ENCODE measurements at regions not wholly inside any gene's neighbourhood (a gene's known extent, or its start where the extent isn't known, plus 50 kb on each side); places are given as distances from the start of the nearest gene placed in this dataset.

DNA sequence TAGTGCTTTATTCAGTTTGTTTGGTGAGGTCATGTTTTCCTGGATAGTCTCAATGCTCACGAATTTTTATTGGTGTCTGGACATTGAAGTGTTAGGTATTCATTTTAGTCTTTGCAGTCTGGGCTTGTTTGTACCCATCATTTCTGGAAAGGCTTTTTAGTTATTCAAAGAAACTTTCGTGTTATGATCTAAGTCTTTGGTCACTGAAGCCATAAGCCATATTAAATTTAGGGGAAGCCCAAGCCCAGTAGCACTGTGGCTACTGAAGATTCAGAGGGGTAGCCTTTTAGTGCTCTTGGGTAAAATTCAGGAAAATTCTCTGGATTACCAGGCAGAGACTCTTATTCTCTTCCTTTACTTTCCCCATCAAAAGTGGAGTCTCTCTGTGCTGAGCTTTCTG is 56.2 kb upstream of the PEX5L start:
- ChIA-PET POLR2A (no interaction called here), CTCF (no interaction called here)
- H3K27me3 Mint-ChIP-seq (ENCODE audit: low read depth): no peaks in the 10 kb centered on the region
- H3K9me3 Mint-ChIP-seq: peaks cover 10% of the 10 kb centered on the region
- no peak for DNase-seq (ENCODE audit: low spot score)
- ATAC-seq: no peak
- H3K4me1 Mint-ChIP-seq: peaks cover 14% of the 10 kb centered on the region
- no peak overlapping the region for H3K27ac Mint-ChIP-seq
- no peak for TF ChIP-seq JUN (CRISPR knock-in tag; IDR thresholded peaks at IDR 0.05)
- TF ChIP-seq, protein P1, sequence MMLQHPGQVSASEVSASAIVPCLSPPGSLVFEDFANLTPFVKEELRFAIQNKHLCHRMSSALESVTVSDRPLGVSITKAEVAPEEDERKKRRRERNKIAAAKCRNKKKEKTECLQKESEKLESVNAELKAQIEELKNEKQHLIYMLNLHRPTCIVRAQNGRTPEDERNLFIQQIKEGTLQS (CRISPR knock-in tag; conservative IDR thresholded peaks at IDR 0.05): no peak
- TF ChIP-seq OVOL2 (CRISPR knock-in tag; IDR thresholded peaks at IDR 0.05; ENCODE audit: borderline replicate concordance): no peak
- no peak for TF ChIP-seq ZMAT4 (CRISPR knock-in tag; IDR thresholded peaks at IDR 0.05)
- no peak for TF ChIP-seq ZNF232 (CRISPR knock-in tag; IDR thresholded peaks at IDR 0.05)
- no peak for TF ChIP-seq MXD4 (CRISPR knock-in tag; IDR thresholded peaks at IDR 0.05; ENCODE audit: borderline replicate concordance)
- no peak for TF ChIP-seq TP53 (CRISPR knock-in tag; IDR thresholded peaks at IDR 0.05)
- TF ChIP-seq CREM (CRISPR knock-in tag; IDR thresholded peaks at IDR 0.05): no peak
- TF ChIP-seq, protein P2, sequence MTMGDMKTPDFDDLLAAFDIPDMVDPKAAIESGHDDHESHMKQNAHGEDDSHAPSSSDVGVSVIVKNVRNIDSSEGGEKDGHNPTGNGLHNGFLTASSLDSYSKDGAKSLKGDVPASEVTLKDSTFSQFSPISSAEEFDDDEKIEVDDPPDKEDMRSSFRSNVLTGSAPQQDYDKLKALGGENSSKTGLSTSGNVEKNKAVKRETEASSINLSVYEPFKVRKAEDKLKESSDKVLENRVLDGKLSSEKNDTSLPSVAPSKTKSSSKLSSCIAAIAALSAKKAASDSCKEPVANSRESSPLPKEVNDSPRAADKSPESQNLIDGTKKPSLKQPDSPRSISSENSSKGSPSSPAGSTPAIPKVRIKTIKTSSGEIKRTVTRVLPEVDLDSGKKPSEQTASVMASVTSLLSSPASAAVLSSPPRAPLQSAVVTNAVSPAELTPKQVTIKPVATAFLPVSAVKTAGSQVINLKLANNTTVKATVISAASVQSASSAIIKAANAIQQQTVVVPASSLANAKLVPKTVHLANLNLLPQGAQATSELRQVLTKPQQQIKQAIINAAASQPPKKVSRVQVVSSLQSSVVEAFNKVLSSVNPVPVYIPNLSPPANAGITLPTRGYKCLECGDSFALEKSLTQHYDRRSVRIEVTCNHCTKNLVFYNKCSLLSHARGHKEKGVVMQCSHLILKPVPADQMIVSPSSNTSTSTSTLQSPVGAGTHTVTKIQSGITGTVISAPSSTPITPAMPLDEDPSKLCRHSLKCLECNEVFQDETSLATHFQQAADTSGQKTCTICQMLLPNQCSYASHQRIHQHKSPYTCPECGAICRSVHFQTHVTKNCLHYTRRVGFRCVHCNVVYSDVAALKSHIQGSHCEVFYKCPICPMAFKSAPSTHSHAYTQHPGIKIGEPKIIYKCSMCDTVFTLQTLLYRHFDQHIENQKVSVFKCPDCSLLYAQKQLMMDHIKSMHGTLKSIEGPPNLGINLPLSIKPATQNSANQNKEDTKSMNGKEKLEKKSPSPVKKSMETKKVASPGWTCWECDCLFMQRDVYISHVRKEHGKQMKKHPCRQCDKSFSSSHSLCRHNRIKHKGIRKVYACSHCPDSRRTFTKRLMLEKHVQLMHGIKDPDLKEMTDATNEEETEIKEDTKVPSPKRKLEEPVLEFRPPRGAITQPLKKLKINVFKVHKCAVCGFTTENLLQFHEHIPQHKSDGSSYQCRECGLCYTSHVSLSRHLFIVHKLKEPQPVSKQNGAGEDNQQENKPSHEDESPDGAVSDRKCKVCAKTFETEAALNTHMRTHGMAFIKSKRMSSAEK (CRISPR knock-in tag; IDR thresholded peaks at IDR 0.05; ENCODE audit: borderline replicate concordance): no peak
- no peak for TF ChIP-seq SMAD4 (CRISPR knock-in tag; IDR thresholded peaks at IDR 0.05)
- no peak for TF ChIP-seq ZNF671 (CRISPR knock-in tag; IDR thresholded peaks at IDR 0.05)
- no peak for TF ChIP-seq PRRX2 (CRISPR knock-in tag; IDR thresholded peaks at IDR 0.05)
- no peak for TF ChIP-seq PRDM15 (CRISPR knock-in tag; IDR thresholded peaks at IDR 0.05)
- TF ChIP-seq, protein P3, sequence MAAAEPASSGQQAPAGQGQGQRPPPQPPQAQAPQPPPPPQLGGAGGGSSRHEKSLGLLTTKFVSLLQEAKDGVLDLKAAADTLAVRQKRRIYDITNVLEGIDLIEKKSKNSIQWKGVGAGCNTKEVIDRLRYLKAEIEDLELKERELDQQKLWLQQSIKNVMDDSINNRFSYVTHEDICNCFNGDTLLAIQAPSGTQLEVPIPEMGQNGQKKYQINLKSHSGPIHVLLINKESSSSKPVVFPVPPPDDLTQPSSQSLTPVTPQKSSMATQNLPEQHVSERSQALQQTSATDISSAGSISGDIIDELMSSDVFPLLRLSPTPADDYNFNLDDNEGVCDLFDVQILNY (CRISPR knock-in tag; IDR thresholded peaks at IDR 0.05): no peak
- TF ChIP-seq CBFB (CRISPR knock-in tag; IDR thresholded peaks at IDR 0.05; ENCODE audit: low read depth): no peak
- TF ChIP-seq, protein P4, sequence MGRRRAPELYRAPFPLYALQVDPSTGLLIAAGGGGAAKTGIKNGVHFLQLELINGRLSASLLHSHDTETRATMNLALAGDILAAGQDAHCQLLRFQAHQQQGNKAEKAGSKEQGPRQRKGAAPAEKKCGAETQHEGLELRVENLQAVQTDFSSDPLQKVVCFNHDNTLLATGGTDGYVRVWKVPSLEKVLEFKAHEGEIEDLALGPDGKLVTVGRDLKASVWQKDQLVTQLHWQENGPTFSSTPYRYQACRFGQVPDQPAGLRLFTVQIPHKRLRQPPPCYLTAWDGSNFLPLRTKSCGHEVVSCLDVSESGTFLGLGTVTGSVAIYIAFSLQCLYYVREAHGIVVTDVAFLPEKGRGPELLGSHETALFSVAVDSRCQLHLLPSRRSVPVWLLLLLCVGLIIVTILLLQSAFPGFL (CRISPR knock-in tag; IDR thresholded peaks at IDR 0.05; ENCODE audit: borderline replicate concordance): no peak
- no peak for TF ChIP-seq GABPB1 (CRISPR knock-in tag; IDR thresholded peaks at IDR 0.05)
- no peak for TF ChIP-seq ZNF138 (CRISPR knock-in tag; conservative IDR thresholded peaks at IDR 0.05)
- no peak for TF ChIP-seq SMAD3 (CRISPR knock-in tag; IDR thresholded peaks at IDR 0.05; ENCODE audit: borderline replicate concordance)
- H3K36me3 Mint-ChIP-seq: no peaks in the 10 kb centered on the region
- H3K4me3 Mint-ChIP-seq: no peak overlapping the region

Data from WTC11 (cell line).